Heart left ventricle (tissue), 13 donors: ENCODE measurements at regions not wholly inside any gene's neighbourhood (a gene's known extent, or its start where the extent isn't known, plus 50 kb on each side); places are given as distances from the start of the nearest gene placed in this dataset.

Experiments
- POLR2A ChIP-seq, 2 donors: fragments of 450-650 bp; IDR thresholded peaks; one replicate each; pipeline ENCODE4 v1.6.1; 2017; ENCODE audit warnings: antibody characterized with exemption in 2 of 2, mild to moderate bottlenecking in 2 of 2, moderate library complexity in 2 of 2
- TF ChIP-seq, protein P1 (sequence below), 12 donors: fragments of 200-600 bp; sonication (generic) in 4 of 12; IDR thresholded peaks; one replicate each; pipeline versions ENCODE4 v1.5.0 to v1.8.0; 2018 to 2022; ENCODE audit warnings: antibody characterized with exemption in 12 of 12, mild to moderate bottlenecking in 5 of 12
- donor health status: ischemic (EF 13 %, LVEDD 7.1; RV severe dilation, severe dysfunction).
- donor health status: DM: no; HTN: yes; CAD: no.
- donor health status: DM: no; HTN: no; CAD: no.
- donor health status: ischemic (EF 25% LVEDD 6.9; RV normal size, moderate dysfunction).
- donor health status: ischemic (EF 25% LVEDD 5.7; RV mildly dilated, moderate dysfunction).
- donor health status: ischemic (EF 35%, LVEDD 5.7; RV mildly dilated, moderate dysfunction).
- donor health status: nonischemic (EF 11% LVEDD 7.7; RV severe dilation, severe dysfunction).
- donor health status: DM: yes; HTN: yes; CAD: no.
- donor health status: PGD.
- donor health status: ischemic (EF 29% LVEDD 5.4; RV normal size, mild dysfunction).
- donor health status: nonischemic (EF 23%, LVEDD 6.1; RV moderate dilation, normal function).

GRCh38 chr6:145018027-145018426 is 717.3 kb downstream of the EPM2A start:
- no peak for TF ChIP-seq POLR2A (IDR thresholded peaks at IDR 0.05)
- TF ChIP-seq, protein P1, sequence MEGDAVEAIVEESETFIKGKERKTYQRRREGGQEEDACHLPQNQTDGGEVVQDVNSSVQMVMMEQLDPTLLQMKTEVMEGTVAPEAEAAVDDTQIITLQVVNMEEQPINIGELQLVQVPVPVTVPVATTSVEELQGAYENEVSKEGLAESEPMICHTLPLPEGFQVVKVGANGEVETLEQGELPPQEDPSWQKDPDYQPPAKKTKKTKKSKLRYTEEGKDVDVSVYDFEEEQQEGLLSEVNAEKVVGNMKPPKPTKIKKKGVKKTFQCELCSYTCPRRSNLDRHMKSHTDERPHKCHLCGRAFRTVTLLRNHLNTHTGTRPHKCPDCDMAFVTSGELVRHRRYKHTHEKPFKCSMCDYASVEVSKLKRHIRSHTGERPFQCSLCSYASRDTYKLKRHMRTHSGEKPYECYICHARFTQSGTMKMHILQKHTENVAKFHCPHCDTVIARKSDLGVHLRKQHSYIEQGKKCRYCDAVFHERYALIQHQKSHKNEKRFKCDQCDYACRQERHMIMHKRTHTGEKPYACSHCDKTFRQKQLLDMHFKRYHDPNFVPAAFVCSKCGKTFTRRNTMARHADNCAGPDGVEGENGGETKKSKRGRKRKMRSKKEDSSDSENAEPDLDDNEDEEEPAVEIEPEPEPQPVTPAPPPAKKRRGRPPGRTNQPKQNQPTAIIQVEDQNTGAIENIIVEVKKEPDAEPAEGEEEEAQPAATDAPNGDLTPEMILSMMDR (IDR thresholded peaks at IDR 0.05): no peak
